ENCODE measurements at regions not wholly inside any gene's neighbourhood (a gene's known extent, or its start where the extent isn't known, plus 50 kb on each side); places are given as distances from the start of the nearest gene placed in this dataset.

DNA sequence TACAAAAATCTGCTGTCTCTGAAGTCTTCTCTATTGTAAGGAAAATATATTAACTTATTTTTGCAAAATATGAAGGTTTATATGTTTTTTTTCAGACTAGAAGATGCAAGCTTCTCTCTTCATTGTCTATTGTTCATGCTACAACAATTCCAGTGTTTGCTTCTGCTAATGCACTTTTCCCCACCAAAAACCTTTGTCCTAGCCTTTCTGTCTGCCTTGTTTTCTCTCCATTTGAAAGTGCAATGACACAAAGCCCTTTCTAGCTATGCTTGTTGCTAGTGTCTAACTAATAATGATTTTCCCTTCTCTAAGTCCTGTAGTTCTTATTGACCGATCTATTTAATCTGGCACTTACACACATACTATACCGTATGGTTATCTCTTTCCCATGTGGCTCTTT lies 369.5 kb upstream of the CELF4 start:
- no peak for DNase-seq (ENCODE audit: low read depth)

DNA sequence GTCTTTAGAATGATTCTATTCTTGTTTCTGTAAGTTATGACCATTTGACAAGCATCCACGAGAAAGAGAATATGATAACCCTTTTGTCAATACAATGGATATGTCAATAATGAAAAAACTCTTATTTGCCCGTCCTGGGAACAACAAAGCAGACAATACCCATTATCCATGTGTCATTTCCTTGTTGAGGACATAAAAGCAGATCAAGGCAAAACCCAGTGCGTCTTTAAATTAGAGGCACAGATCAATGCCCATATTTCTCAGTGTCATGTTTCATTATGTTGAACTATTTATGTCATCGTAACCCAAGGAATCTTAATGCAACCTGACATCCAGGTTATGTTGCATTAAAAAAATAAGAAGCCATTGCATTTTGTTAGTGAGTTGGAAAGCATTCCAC lies 365.0 kb upstream of the CELF4 start:
- DNase-seq (ENCODE audit: low read depth), result no peak

DNA sequence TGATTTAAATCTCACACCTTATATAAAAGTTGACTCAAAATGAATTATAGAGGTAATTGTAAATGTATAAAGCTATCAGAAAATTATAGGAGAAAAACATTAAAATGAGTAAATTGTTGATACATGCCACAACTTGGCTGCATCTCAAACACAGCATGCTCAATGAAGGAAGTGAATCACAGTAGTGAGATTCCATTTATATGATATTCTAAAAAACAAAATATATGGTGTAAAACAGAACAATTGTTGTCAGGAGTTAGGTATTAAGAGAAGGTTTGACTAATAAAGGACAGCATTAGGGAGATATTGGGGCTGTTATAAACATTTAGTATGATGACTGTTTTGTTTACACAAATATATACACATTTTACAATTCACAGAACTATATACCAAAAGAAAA lies 356.6 kb upstream of the CELF4 start:
- no peak for DNase-seq (ENCODE audit: low read depth)

DNA sequence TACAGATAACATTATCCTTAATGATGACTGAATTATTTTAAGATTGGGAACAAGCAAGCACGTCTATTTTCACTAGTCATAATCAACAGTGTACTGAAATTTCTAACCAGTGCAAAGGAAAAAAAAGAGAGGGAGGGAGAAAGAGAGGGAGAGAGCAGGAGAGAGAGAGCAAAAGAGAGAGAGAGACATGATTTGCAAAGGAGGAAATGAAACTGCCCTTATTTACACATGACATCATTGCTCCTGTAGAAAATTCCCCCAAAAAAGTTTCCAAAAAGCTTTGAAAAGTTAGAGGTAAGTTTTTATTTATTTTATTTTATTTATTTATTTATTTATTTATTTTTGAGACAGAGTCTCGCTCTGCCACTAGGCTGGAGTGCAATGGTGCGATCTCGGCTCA lies 355.3 kb upstream of the CELF4 start:
- DNase-seq (ENCODE audit: low read depth), result no peak

DNA sequence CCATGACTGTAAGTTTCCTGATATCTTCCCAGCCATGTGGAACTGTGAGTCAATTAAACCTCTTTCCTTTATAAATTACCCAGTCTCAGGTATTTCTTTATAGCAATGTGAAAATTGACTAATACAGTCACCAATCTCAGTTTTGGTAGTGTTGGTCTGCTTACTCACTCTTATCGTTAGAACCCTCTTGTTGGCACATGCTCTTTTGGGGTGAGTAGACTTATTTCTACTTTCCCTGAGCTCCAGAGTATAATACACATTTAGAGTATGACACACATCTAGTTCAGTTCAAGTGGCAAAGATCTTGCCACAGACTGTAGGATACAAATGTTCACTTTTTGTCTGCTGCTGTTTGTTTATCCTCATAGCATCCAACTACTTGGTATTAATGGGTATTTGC lies 347.5 kb upstream of the CELF4 start:
- DNase-seq (ENCODE audit: low read depth), result no peak

DNA sequence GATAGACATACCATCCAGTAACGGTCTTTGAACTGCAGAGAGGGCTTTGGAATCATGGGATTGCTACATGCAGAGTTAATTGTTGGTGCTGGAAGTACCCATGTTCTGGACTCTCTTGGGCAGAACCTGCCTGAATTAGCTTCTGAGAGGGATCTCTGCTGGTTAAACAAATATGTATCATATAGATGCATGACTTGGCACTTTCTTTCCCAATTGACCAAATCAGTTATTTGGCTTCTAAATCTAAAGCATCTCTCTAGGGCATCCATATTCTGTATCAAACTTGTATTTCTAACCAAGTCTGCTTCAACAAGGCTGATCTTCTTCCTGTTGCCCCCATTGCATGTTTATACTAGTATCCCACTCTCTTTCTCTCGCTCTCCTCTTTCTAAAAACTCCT lies 336.7 kb upstream of the CELF4 start:
- no peak for DNase-seq (ENCODE audit: low read depth)

DNA sequence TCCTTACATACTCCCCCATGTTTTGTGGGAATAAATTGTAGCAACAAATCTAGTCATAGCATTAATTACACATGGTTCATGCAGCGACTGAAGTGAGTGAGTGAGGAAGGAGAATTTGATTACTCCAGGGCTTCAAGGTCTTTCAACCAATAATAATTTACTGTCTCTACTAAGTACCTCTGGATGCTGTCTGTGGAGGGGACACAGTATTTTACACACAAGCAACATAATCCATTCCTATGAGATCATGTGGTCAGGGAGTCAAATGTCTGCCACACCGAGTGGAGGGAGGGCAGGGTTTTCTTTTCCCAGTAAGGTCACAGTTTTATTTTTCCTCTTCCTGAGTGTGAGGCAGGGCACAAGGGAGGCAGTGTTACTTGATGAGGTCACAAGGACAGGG lies 334.7 kb upstream of the CELF4 start:
- no peak for DNase-seq (ENCODE audit: low read depth)

DNA sequence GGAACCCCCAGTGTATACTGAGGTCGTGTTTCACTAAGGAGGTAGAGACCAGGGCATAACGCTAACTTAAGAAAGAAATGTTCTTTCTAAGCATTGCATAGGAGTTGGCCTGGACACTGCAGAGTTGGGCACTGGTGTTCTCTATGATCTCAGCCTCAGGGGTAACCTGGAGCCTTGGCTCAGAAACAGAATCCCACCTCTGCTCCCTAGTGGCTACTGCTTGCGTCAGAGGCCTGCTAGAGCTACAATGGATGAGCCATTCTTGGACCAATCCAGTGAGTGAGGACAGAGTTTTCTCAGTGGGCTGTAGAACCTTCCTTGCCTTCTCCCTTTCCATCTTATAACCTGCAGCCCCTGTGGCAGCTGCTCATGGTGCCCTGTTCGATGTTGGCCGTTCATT lies 324.4 kb upstream of the CELF4 start:
- no peak for DNase-seq (ENCODE audit: low read depth)

DNA sequence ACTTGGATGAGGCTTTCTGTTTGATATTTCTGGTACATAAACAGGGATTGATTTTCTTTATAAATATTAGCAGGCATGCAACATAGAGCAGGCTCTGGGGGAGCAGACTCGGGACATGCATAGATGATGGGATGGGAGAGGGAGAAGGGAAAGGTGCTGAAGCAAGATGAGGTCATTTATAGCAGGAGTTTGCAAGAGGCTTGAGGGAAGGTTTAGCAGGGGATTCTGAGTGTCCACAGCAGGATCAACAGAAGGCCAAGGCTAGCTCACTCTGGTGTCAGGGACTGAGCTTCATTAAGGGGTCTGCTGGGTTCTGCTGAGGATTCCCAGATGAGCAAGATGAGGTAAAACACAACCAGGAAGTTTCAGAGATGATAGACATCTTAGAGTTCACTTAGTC lies 309.1 kb upstream of the CELF4 start:
- DNase-seq (ENCODE audit: low read depth), result no peak

DNA sequence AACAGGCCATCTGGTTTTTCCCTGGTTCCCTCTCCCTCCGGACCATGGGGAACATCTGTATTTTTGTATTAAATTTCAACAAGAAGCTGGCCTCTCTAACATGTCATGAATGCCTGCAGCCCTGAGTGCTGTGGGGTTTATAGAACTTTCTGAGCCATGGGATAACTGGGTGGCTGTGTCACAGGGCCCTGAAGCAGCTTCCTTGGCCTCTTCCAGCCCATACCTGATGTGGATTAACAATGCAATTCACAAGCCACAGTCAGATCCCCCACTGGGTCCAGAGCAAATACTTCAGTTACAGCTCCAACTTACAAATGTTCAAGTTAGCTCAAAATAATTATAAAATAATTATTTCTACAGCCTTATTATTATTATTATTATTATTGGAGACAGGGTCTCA lies 307.8 kb upstream of the CELF4 start:
- DNase-seq (ENCODE audit: low read depth), result no peak

DNA sequence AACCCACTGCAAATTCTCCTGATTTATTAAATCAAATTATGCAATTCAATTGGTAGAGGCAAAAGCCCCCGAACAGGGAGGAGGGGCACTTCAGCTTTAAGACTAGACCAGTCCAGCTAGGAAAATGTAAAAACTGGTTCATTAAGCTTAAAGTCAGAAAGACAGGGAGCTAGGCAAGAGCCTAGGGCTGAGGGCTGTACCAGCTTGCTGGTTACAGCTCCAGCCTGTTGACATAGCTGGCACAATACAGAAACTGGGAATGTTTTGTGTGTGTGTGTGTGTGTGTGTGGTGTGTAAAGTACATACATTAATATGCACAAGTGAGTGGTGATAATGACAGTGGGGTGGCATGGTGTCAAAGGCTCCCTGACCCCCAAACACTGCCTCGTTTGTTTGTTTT lies 307.0 kb upstream of the CELF4 start:
- no peak for DNase-seq (ENCODE audit: low read depth)

DNA sequence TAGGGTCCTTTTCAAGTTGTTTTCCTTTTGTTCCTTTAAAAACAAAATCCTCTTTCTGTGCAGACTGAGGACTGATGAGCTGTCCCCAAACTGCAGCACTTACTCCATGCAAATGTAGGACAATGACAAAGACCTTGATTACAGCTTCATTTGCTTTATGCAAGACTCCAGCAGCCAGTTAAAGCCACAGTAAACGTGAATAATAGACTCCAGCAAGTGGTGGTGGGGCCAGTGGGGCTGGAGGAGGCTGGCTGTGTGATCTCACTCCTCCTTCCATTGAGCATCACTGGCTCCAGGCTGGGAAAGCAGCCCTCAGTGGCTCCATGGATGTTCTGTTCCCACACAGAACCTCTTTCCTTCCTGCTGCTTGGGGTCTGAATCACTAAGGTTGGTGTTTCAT lies 306.0 kb upstream of the CELF4 start:
- DNase-seq (ENCODE audit: low read depth), result no peak

DNA sequence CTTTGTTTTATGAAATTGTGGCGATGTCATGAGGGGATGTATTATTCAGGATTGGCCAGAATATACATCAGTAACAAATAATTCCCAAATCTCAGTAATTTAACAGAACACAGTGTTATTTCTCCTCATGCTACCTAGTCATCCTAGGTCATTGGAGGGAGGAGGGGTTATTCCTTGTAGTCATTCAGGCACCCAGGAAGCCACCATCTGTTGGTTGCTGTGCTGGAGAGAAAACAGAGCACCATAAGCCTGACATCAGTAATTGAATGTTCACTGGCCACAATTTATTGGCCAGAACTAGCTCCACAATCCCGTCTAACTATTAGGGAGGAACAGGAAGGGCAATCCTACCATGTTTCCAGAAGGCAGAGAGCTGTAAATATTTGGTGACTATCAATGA lies 303.5 kb upstream of the CELF4 start:
- DNase-seq (ENCODE audit: low read depth), result no peak

DNA sequence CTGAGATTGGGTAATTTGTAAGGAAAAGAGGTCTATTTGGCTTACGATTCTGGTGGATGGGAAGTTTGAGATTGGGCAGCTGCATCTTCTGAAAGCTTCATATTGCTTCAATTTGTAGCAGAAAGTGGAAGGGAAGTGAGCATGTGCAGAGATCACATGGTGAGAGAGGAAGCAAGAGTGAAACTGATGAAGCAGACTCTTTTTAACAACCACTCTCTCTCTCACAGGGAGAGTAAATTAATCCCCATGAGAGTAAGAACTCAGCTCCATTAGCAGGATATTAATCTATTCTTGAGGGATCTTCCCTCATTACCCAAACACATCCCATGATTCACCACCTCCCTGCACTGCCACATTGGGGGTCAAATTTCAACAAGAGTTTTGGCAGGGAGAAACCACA lies 298.5 kb upstream of the CELF4 start:
- DNase-seq (ENCODE audit: low read depth), result no peak

DNA sequence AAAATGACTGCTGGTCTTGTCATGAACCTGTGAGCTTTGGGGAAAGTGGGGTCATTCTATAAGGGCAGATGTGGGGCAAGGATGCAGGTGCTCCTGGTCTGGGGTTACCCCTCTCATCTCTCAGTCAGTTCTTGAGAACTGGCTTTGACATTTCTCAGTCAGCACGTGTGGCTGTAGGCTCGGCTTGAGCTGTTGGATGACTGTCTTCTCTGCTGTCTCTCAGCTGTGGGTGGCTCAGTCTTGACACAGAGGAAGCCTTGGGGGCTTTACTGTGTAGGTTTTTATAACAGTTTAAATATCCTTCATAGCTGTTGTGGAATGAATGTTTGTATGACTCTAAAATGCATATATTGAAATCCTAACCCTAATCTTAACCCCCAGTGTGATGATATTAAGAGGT lies 296.4 kb upstream of the CELF4 start:
- DNase-seq (ENCODE audit: low read depth), result no peak

DNA sequence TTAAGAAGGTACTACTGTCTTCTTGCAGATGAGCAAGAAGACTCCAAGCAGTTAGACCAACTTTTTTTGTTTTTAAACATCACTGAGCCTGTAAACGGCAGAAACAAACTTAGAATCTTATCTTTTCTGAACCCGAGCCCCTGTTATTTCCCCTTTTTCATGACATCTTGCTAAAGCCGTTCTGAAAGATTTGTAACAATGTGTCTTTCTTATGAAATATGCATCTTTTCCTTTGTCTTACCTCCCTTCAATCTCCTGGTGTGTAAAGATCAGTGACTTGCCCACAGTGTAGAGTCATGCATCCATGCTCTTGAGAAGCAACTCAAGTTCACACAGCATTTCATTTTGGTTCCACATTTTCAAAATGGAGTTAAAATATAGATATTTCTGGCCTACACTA lies 288.8 kb upstream of the CELF4 start:
- DNase-seq (ENCODE audit: low read depth), result no peak

DNA sequence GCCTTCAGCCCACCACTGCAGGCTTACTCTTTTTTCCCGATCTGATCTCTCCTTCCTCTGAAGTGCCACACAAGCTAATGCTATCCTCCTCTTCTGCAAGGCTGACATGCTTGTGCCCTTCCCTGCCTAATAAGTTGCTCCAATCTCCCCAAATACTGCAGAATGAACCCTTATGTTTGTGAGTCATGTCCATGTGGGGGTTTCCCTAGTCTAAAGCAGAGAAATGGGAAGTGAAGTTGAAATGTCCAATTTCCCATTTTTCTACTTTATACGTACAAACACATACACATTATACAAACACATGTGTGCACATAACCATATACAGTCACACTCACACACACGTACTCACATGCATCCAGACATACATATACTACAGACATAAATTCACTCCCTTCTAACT lies 288.1 kb upstream of the CELF4 start:
- no peak for DNase-seq (ENCODE audit: low read depth)

DNA sequence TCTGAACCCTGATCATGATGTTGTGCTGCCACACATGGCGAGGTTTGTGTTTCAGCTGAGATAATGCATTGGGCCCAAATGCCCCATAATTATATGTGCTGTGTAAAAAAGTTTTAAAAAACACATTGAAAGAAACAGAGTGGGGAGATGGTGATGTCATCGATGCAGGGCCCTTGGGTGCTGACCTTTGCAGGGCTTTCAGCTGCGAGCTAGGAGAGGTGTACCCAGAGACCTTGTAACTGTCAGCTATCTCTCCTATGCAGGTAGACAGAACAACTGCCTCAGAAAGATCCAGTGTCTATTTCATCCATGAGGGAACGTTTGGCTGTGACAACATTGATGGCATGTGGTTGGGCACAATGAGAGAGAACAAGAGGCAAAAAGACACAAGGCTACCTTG lies 286.9 kb upstream of the CELF4 start:
- DNase-seq (ENCODE audit: low read depth), result no peak

DNA sequence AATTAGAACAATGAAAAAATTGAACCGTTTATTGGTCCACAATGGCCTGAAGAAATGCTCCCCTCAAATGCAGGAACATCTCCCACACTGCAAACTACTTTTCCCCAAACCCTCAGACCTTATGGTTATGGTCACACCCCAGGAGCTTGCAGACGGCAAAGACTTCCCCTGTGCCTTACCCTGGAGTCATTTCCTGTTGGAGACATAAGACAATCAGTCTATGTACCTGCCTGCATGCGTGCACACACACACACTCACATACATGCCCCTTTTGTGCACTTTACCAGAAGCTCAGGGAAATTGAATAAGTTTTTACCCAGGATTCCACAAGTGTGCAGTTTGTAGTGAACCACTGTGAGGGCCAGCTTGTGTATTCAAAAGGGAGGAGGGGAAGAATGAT lies 281.9 kb upstream of the CELF4 start:
- no peak for DNase-seq (ENCODE audit: low read depth)

DNA sequence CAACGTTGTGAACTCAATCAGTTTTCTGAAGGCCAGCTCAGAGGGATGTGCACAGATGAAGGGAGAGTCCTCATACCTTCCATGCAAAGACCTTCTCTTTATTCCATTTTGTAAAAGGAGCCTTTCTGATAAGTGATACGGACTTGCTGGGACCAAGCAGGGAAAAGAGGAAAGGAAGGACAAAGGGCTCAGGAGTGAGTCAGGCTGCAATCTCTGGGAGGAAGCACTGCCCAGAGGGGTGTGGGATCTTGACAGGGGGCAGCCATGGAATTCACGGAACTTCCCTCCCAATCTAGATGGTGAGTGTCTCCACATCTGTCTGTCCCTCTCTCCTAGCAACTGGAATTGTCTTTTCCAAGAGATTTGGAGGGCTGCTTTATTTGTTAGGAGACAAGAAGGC lies 281.4 kb upstream of the CELF4 start:
- no peak for DNase-seq (ENCODE audit: low read depth)

DNA sequence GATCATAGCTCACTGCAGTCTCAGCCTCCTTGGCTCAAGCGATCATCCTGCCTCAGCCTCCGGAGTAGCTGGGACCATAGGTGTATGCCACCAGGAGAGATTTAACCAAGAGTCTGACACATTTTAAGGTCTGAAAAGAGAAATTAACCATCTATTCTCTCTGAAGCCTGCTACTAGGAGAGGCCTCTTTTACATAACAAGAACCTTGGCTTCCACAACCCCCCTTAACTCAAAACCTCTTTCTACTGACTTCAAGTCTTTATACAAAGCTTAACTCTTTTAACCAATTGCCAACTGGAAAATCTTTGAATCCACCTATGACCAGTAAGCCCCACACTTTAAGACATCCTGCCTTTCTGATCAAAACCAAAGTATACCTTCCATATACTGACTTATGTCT lies 279.9 kb upstream of the CELF4 start:
- DNase-seq (ENCODE audit: low read depth), result no peak

DNA sequence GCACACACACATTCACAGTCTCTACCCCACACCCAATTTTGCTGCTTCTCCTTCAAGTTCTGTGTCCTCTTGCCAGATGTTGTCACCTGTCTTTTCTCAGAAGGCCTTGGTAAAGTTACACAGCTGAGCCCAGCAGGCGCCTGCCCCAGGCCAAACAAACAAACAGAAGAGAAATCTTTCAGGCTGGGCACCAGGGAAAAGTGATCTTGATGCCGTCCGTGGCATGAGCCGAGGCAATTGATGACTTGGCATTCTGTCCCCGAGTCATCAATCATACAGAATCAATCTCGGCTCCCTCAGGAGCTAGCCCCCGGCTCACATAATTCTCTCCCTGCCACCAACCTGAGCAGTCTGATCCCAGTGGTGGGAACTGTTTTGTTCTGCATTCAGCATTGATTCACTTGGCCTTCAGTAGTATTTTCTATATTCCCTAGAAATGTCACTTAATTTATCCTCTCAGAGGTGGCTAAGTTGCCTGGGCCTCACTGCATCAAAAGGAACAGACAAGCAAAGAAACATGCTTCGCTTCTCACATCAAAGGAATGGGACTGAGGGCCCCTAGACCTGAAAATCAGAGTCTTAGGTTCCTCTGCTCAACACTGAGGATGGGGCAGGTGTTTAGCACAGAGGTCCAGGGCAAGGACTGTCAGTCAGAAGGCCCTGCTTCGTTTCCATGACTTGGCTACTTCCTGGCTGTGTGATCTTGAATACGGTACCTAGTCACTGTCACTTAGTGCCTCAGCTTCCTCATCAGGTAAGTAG lies 278.8 kb upstream of the CELF4 start:
- no peak for DNase-seq (ENCODE audit: low read depth)

DNA sequence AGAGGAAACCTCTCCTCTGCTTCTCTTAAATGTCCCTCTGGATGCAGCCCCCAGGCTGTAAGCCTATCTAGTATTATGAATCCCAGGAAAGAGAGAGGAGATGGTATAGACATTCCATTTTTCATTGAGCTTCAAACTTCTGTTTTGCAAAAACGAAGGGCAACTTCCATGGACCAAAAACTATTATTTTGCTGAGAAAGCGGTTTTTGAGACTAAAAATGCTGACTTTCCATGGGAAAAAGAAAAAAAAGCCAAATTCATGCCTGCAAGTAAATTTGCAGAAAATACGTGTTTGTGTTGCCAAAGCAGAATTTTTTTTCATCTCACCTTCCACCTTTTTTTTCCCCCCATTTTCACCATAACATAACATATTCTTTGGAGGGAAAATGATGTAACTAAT lies 272.5 kb upstream of the CELF4 start:
- no peak for DNase-seq (ENCODE audit: low read depth)

DNA sequence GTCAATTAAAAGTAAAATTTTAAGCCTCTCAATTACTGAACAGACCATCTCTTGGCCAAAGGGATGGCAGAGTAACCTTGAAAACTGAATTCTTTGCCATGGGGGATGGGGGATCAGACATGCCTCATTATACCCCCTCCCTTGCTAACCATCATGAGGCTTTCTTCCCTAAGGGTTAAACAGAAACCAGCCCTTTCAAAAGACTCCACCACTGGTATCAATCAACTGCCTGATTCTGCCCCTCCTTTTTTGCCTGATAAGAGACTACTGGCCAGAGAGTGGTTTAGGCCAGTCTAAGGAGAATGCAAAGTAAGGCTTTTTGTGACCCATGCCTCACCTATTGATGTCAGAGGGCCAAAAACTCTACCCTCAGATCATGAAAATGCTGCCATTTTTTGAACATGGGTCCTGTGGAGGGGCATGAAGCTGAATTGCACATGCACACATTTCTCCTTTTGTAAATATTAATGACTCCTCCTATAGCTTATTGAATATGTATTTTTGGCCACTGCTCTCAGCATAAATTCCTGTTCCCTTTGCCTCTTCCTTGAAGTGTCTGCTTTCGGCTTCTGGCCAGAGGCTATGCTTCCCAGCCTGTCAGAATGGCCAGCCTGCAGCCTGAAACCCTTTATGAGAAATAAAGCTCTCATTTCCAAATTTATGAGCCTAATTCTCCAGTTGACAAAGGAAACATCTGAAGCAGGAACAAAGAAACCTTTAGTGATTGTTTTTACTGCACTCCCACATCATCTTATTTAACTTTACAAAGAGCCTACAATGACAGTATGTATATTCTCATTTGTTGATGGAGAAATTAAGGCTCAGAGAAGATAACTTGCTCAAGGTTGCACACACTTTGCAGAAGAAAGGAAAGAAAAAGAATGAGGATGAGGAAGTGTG lies 270.7 kb upstream of the CELF4 start:
- no peak for DNase-seq (ENCODE audit: low read depth)
